ENCODE measurements at regions not wholly inside any gene's neighbourhood (a gene's known extent, or its start where the extent isn't known, plus 50 kb on each side); places are given as distances from the start of the nearest gene placed in this dataset.

DNA sequence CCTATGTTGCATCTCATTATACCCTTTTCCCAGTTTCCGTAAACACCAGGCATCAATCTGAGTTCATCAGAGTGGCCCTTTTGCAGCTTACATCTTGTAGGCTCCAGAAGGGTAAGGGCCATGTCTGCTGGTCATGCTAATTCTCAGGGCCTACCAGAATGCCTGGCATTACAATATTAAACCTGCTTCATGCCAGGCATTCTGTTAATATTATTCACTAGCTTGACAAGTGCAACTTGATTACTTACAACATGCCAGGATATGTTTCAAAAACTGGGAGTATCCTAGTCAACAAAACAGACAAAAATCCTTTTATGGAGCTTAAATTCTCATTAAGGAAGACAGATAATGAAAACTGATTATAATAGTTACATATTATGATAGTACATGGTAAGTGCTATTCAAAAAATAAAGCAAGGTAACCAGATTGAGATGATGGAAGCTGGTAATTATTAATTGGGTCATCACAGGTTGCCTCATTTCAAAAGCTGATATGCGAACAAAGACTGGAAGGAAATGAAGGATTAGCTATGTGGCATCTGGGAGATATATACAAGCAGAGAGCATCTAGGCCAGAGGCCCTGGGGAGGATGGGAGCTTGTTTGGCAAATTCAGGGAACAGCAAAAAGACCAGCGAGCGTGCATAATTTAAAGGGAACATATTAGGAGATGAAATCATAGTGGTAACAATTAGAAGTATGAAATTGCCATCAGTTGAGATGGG is 406.3 kb downstream of the DMRT2 start:
- no peaks in the 10 kb centered on the region for H3K9me2 ChIP-seq (ENCODE audit: low read depth, low read length)

DNA sequence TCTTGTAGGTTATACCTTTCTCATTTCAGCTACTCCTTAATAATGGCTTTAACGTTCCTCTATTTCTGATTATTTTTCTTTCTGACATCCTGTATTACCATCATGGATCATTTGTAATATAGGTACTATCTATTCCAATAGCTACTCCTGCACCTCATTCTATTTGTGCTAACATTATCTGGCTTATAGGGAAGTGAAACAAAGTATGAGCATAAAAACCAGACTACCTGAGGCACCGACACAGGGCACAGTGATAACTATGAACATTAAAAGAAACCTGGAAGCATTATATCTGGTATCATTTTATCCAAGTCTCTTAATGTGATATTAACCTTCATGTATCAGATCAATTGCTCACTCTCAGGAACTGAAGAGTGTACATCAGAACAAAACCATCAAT is 407.3 kb downstream of the DMRT2 start:
- no peak overlapping the region for H2AFZ ChIP-seq (ENCODE audit: low read length)
- no peaks in the 10 kb centered on the region for H3F3A ChIP-seq (ENCODE audit: insufficient read depth, low read length)
- H3K9ac ChIP-seq (ENCODE audit: low read length) = no peak overlapping the region
- H3K4me1 ChIP-seq (ENCODE audit: insufficient read depth, low read length, severe bottlenecking) = no peaks in the 10 kb centered on the region
- TF ChIP-seq EZH2 (IDR thresholded peaks at IDR 0.05; ENCODE audit: borderline replicate concordance, low read length) = no peak
- TF ChIP-seq, protein P1, sequence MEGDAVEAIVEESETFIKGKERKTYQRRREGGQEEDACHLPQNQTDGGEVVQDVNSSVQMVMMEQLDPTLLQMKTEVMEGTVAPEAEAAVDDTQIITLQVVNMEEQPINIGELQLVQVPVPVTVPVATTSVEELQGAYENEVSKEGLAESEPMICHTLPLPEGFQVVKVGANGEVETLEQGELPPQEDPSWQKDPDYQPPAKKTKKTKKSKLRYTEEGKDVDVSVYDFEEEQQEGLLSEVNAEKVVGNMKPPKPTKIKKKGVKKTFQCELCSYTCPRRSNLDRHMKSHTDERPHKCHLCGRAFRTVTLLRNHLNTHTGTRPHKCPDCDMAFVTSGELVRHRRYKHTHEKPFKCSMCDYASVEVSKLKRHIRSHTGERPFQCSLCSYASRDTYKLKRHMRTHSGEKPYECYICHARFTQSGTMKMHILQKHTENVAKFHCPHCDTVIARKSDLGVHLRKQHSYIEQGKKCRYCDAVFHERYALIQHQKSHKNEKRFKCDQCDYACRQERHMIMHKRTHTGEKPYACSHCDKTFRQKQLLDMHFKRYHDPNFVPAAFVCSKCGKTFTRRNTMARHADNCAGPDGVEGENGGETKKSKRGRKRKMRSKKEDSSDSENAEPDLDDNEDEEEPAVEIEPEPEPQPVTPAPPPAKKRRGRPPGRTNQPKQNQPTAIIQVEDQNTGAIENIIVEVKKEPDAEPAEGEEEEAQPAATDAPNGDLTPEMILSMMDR (IDR thresholded peaks at IDR 0.05; ENCODE audit: low read length) = no peak
- H3K4me2 ChIP-seq (ENCODE audit: low read length) = no peak overlapping the region
- H3K36me3 ChIP-seq (ENCODE audit: insufficient read depth, low read length) = no peaks in the 10 kb centered on the region
- H3K79me2 ChIP-seq (ENCODE audit: insufficient read depth, low read length) = no peaks in the 10 kb centered on the region
- H3K9me3 ChIP-seq (ENCODE audit: low read length) = no peaks in the 10 kb centered on the region
- no peak overlapping the region for H3K27ac ChIP-seq (ENCODE audit: low read depth, low read length, poor library complexity, severe bottlenecking)
- no peaks in the 10 kb centered on the region for H3K9me2 ChIP-seq (ENCODE audit: low read depth, low read length)
- H4K20me1 ChIP-seq (ENCODE audit: insufficient read depth, low read length) = no peaks in the 10 kb centered on the region
- no peaks in the 10 kb centered on the region for H3K27me3 ChIP-seq (ENCODE audit: insufficient read depth, low read length)
- H3K4me3 ChIP-seq (ENCODE audit: low read depth, low read length, poor library complexity, severe bottlenecking) = no peak overlapping the region

More for the DNA sequence above, 406.3 kb downstream of the DMRT2 start:
- H3K9me3 ChIP-seq (ENCODE audit: low read length) = no peaks in the 10 kb centered on the region
- H3K4me3 ChIP-seq (ENCODE audit: low read depth, low read length, poor library complexity, severe bottlenecking) = no peak overlapping the region
- no peaks in the 10 kb centered on the region for H3K27me3 ChIP-seq (ENCODE audit: insufficient read depth, low read length)
- H3K36me3 ChIP-seq (ENCODE audit: insufficient read depth, low read length) = no peaks in the 10 kb centered on the region
- TF ChIP-seq, protein P1 (IDR thresholded peaks at IDR 0.05; ENCODE audit: low read length) = no peak
- no peak for TF ChIP-seq EZH2 (IDR thresholded peaks at IDR 0.05; ENCODE audit: borderline replicate concordance, low read length)
- no peaks in the 10 kb centered on the region for H3F3A ChIP-seq (ENCODE audit: insufficient read depth, low read length)
- no peaks in the 10 kb centered on the region for H4K20me1 ChIP-seq (ENCODE audit: insufficient read depth, low read length)
- H3K4me1 ChIP-seq (ENCODE audit: insufficient read depth, low read length, severe bottlenecking) = no peaks in the 10 kb centered on the region
- no peaks in the 10 kb centered on the region for H3K79me2 ChIP-seq (ENCODE audit: insufficient read depth, low read length)
- H3K4me2 ChIP-seq (ENCODE audit: low read length) = no peak overlapping the region
- H3K27ac ChIP-seq (ENCODE audit: low read depth, low read length, poor library complexity, severe bottlenecking) = no peak overlapping the region
- no peak overlapping the region for H2AFZ ChIP-seq (ENCODE audit: low read length)
- H3K9ac ChIP-seq (ENCODE audit: low read length) = no peak overlapping the region

GRCh38 chr9:1458503-1458902 is 408.3 kb downstream of the DMRT2 start:
- no peak for TF ChIP-seq EZH2 (IDR thresholded peaks at IDR 0.05; ENCODE audit: borderline replicate concordance, low read length)
- TF ChIP-seq, protein P1 (IDR thresholded peaks at IDR 0.05; ENCODE audit: low read length) = no peak
- no peaks in the 10 kb centered on the region for H3K27me3 ChIP-seq (ENCODE audit: insufficient read depth, low read length)
- H3K4me2 ChIP-seq (ENCODE audit: low read length) = no peak overlapping the region
- no peaks in the 10 kb centered on the region for H3F3A ChIP-seq (ENCODE audit: insufficient read depth, low read length)
- H3K36me3 ChIP-seq (ENCODE audit: insufficient read depth, low read length) = no peaks in the 10 kb centered on the region
- H3K4me1 ChIP-seq (ENCODE audit: insufficient read depth, low read length, severe bottlenecking) = no peaks in the 10 kb centered on the region
- no peak overlapping the region for H3K4me3 ChIP-seq (ENCODE audit: low read depth, low read length, poor library complexity, severe bottlenecking)
- no peak overlapping the region for H3K9ac ChIP-seq (ENCODE audit: low read length)
- H3K27ac ChIP-seq (ENCODE audit: low read depth, low read length, poor library complexity, severe bottlenecking) = no peak overlapping the region
- H3K79me2 ChIP-seq (ENCODE audit: insufficient read depth, low read length) = no peaks in the 10 kb centered on the region
- no peaks in the 10 kb centered on the region for H3K9me2 ChIP-seq (ENCODE audit: low read depth, low read length)
- H3K9me3 ChIP-seq (ENCODE audit: low read length) = no peaks in the 10 kb centered on the region
- H4K20me1 ChIP-seq (ENCODE audit: insufficient read depth, low read length) = no peaks in the 10 kb centered on the region
- H2AFZ ChIP-seq (ENCODE audit: low read length) = no peak overlapping the region

Measured in OCI-LY1 (cell line).